Trophoblast cell (in vitro differentiated cells and primary cell): ENCODE measurements at regions not wholly inside any gene's neighbourhood (a gene's known extent, or its start where the extent isn't known, plus 50 kb on each side); places are given as distances from the start of the nearest gene placed in this dataset.

Experiments used
- DNase-seq, 2 donors: peaks; one replicate each; pipeline ENCODE4 v3.0.0-alpha.2; 2016
- H2AFZ ChIP-seq: 2 replicates; pipeline ENCODE4 v1.6.1; 2013; ENCODE audit warnings: low read length, moderate library complexity, mild to moderate bottlenecking; ENCODE audit not compliant: insufficient read depth, poor library complexity
- H2AK5ac ChIP-seq: 2 replicates; pipeline ENCODE4 v1.6.1; 2013; ENCODE audit warnings: mild to moderate bottlenecking, low read length
- H2BK120ac ChIP-seq: 2 replicates; pipeline ENCODE4 v1.6.1; 2013; ENCODE audit warnings: low read length, mild to moderate bottlenecking, moderate library complexity; ENCODE audit not compliant: insufficient read depth, poor library complexity
- H2BK12ac ChIP-seq: 2 replicates; pipeline ENCODE4 v1.6.1; 2013; ENCODE audit warnings: mild to moderate bottlenecking, low read length, moderate library complexity
- H2BK5ac ChIP-seq: 2 replicates; pipeline ENCODE4 v1.6.1; 2013; ENCODE audit warnings: low read length, low read depth, moderate library complexity, mild to moderate bottlenecking; ENCODE audit not compliant: poor library complexity
- H3K14ac ChIP-seq: 2 replicates; pipeline ENCODE4 v1.6.1; 2013; ENCODE audit warnings: mild to moderate bottlenecking, low read length
- H3K18ac ChIP-seq: 2 replicates; pipeline ENCODE4 v1.6.1; 2013; ENCODE audit warnings: mild to moderate bottlenecking, low read length
- H3K23ac ChIP-seq: 2 replicates; pipeline ENCODE4 v1.6.1; 2013; ENCODE audit warnings: low read length
- H3K27ac ChIP-seq: 2 replicates; pipeline ENCODE4 v1.5.1; 2013; ENCODE audit warnings: low read depth, mild to moderate bottlenecking, inconsistent platforms, low read length, moderate library complexity
- H3K27me3 ChIP-seq: 2 replicates; pipeline ENCODE4 v1.6.1; 2013; ENCODE audit warnings: inconsistent platforms, mild to moderate bottlenecking, low read length, moderate library complexity; ENCODE audit not compliant: insufficient read depth
- H3K36me3 ChIP-seq, 2 experiments: 1 replicate in 1 of 2; 2 replicates in 1 of 2; pipeline ENCODE4 v1.6.1; 2013; ENCODE audit warnings: low read length in 2 of 2, mild to moderate bottlenecking in 2 of 2, moderate library complexity in 1 of 2; ENCODE audit not compliant: insufficient read depth in 2 of 2, control insufficient read depth in 1 of 2
- H3K4ac ChIP-seq: 2 replicates; pipeline ENCODE4 v1.6.1; 2013; ENCODE audit warnings: low read depth, mild to moderate bottlenecking, low read length, moderate library complexity
- H3K4me1 ChIP-seq, 2 experiments: 1 replicate in 1 of 2; 2 replicates in 1 of 2; pipeline ENCODE4 v1.6.1; 2013; ENCODE audit warnings: low read length in 2 of 2, mild to moderate bottlenecking in 2 of 2, moderate library complexity in 1 of 2; ENCODE audit not compliant: insufficient read depth in 2 of 2, control insufficient read depth in 1 of 2
- H3K4me2 ChIP-seq: 2 replicates; pipeline ENCODE4 v1.6.1; 2013; ENCODE audit warnings: inconsistent platforms, mild to moderate bottlenecking, low read length, moderate library complexity
- H3K4me3 ChIP-seq: 2 replicates; pipeline ENCODE4 v1.5.1; 2013; ENCODE audit warnings: mild to moderate bottlenecking, low read depth, low read length, inconsistent platforms
- H3K79me1 ChIP-seq: one replicate; pipeline ENCODE4 v1.6.1; 2013; ENCODE audit warnings: low read length
- H3K79me2 ChIP-seq: 2 replicates; pipeline ENCODE4 v1.6.1; 2013; ENCODE audit warnings: low read length, mild to moderate bottlenecking; ENCODE audit not compliant: control insufficient read depth, insufficient read depth, poor library complexity
- H3K9ac ChIP-seq: 2 replicates; pipeline ENCODE4 v1.6.1; 2013; ENCODE audit warnings: mild to moderate bottlenecking, low read length
- H3K9me3 ChIP-seq: 2 replicates; pipeline ENCODE4 v1.6.1; 2013; ENCODE audit warnings: low read depth, mild to moderate bottlenecking, control low read depth, inconsistent platforms, low read length; ENCODE audit not compliant: insufficient read depth
- H4K12ac ChIP-seq: 2 replicates; pipeline ENCODE4 v1.6.1; 2013; ENCODE audit warnings: low read depth, mild to moderate bottlenecking, low read length, moderate library complexity
- H4K8ac ChIP-seq: 2 replicates; pipeline ENCODE4 v1.6.1; 2013; ENCODE audit warnings: low read depth, mild to moderate bottlenecking, low read length, moderate library complexity
- H4K91ac ChIP-seq: one replicate; pipeline ENCODE4 v1.6.1; 2013; ENCODE audit warnings: low read depth, mild to moderate bottlenecking, low read length, moderate library complexity
- WGBS: extraction: QIAGEN DNeasy Blood & Tissue Kit; methylation state at CpG from one replicate; pipeline ENCODE4 v1.1.7; 2013; ENCODE audit warnings: missing lambda C conversion rate; ENCODE audit not compliant: insufficient read length, insufficient coverage; ENCODE audit errors: extremely low coverage; 5-methylcytosine and 5-hydroxymethylcytosine counted together

DNA sequence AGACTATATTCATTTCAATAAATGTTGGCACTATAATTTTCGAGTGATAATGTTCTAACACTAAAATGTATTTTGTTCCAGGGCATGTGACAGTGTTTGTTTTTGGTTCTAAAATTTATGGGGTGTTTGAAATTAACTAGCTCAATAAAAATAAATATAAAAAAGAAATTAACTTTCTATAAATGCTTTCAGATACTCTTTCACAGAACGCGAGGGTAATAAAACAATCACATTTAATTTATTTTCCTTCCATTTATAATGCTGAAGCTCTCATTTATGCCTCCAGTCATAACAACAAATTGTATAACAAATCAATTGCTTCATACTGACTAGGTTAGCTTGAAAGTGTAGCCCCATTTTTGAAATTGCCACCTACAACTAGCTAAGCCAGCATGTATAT is 122.4 kb upstream of the GPM6A start:
- no peak overlapping the region for H2AFZ ChIP-seq
- no peak overlapping the region for H3K9ac ChIP-seq
- no peak overlapping the region for H3K27ac ChIP-seq
- no peak for DNase-seq
- WGBS = no CpG with 5 or more reads among the region's 3 CpGs
- no peak overlapping the region for H2BK12ac ChIP-seq
- no peak overlapping the region for H2AK5ac ChIP-seq
- no peak overlapping the region for H4K91ac ChIP-seq
- H3K4me3 ChIP-seq = no peak overlapping the region
- no peak overlapping the region for H3K18ac ChIP-seq
- H2BK5ac ChIP-seq = no peak overlapping the region
- H3K79me1 ChIP-seq = no peaks in the 10 kb centered on the region
- H3K4me2 ChIP-seq = no peak overlapping the region
- no peak overlapping the region for H3K14ac ChIP-seq
- no peak overlapping the region for H4K8ac ChIP-seq
- H4K12ac ChIP-seq = no peak overlapping the region
- H3K36me3 ChIP-seq = no peaks in the 10 kb centered on the region
- no peaks in the 10 kb centered on the region for H3K27me3 ChIP-seq
- H3K4me1 ChIP-seq = no peaks in the 10 kb centered on the region
- no peak overlapping the region for H2BK120ac ChIP-seq
- no peak overlapping the region for H3K4ac ChIP-seq
- no peaks in the 10 kb centered on the region for H3K79me2 ChIP-seq
- no peaks in the 10 kb centered on the region for H3K9me3 ChIP-seq
- H3K23ac ChIP-seq = no peak overlapping the region

DNA sequence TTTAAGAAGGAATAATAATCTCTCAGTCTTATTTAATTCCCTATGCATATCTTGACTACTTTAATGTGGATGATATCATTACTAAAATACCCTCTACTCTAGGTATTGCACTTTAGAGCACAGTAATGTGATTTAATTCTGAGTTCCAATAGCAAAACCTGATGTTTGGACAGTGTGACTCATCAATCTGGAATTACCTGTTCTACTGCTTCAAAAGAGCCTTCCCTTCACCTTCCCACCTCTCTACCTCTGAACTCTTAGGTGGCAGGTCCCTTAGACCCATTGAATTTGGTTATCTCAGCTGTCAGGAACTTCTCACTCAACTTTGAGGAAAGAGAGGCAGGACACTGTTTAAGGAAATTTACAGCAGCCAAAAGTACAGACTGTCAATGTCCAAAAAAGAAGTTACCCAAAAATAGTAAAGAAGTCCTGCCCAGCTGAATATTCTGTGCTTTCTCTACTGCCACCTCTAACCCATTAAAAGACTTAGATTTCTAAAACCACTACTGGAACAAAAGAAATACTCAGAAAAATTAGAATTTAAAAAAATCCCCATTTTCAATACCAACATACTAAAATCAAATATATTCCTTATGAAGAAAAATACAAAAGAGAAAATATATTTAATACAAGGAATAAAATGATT is 123.1 kb upstream of the GPM6A start:
- H2BK5ac ChIP-seq = no peak overlapping the region
- H3K79me2 ChIP-seq = no peaks in the 10 kb centered on the region
- H3K18ac ChIP-seq = no peak overlapping the region
- no peaks in the 10 kb centered on the region for H3K27me3 ChIP-seq
- H3K14ac ChIP-seq = no peak overlapping the region
- no peak overlapping the region for H3K4ac ChIP-seq
- no peaks in the 10 kb centered on the region for H3K79me1 ChIP-seq
- H2BK12ac ChIP-seq = no peak overlapping the region
- H3K4me3 ChIP-seq = no peak overlapping the region
- H2BK120ac ChIP-seq = no peak overlapping the region
- no peak overlapping the region for H3K23ac ChIP-seq
- H4K12ac ChIP-seq = no peak overlapping the region
- H2AK5ac ChIP-seq = no peak overlapping the region
- no peak overlapping the region for H3K27ac ChIP-seq
- H3K4me2 ChIP-seq = peak overlapping the region; percentile 4
- no peak overlapping the region for H3K9ac ChIP-seq
- H4K91ac ChIP-seq = no peak overlapping the region
- H3K4me1 ChIP-seq = no peaks in the 10 kb centered on the region
- peak; percentile 10 to 61 for DNase-seq
- H4K8ac ChIP-seq = no peak overlapping the region
- no peaks in the 10 kb centered on the region for H3K36me3 ChIP-seq
- H3K9me3 ChIP-seq = no peaks in the 10 kb centered on the region
- no peak overlapping the region for H2AFZ ChIP-seq

DNA sequence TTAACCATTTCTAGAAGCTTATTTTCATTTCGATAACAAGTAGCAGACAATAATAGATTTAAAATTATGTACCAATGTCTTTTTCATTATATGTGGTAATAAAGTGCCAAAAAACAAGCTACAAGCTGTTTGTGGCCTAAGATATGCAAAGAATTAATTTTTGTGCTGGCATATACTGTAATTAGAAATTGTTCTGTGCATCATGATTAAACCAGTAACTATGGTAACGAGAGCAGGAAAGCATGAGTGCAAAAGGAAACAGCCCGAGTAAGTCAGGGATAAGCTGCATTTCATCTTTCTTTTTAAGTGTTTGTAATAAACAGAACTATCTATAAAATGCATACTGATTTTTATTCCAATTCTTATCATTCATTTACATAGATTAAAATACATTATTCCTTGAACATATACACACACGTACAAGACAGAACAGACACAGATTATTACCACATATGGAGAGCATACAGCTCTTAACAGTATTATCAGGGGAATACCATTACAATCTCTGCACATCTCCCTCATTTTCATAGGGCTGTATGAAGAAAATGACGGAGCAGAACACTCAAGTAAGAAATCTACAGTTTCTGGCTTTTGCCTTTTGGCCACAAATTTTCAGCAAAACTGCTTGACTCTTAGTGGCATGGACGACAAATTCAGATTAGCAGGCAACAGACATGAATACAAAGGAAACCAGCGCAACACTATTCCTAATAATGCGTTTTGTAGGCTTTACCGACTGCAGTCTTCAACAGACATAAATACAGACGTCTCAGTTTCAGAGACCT is 121.3 kb upstream of the WDR17 start:
- Histone ChIP-seq H3K36me3 (no peaks in the 10 kb centered on the region), H4K8ac (no peak overlapping the region), H4K91ac (no peak overlapping the region), H3K79me2 (no peaks in the 10 kb centered on the region), H3K9me3 (no peaks in the 10 kb centered on the region), H2BK12ac (no peak overlapping the region), H2BK5ac (no peak overlapping the region), H3K9ac (no peak overlapping the region), H3K4ac (no peak overlapping the region), H3K4me1 (no peaks in the 10 kb centered on the region), H3K18ac (no peak overlapping the region), H4K12ac (no peak overlapping the region), H2BK120ac (no peak overlapping the region), H3K23ac (no peak overlapping the region), H3K27ac (no peak overlapping the region), H2AK5ac (no peak overlapping the region), H3K4me2 (no peak overlapping the region), H2AFZ (no peak overlapping the region), H3K4me3 (no peak overlapping the region), H3K27me3 (no peaks in the 10 kb centered on the region), H3K14ac (no peak overlapping the region), H3K79me1 (no peaks in the 10 kb centered on the region)
- no CpG with 5 or more reads among the region's 10 CpGs for WGBS
- no peak for DNase-seq

DNA sequence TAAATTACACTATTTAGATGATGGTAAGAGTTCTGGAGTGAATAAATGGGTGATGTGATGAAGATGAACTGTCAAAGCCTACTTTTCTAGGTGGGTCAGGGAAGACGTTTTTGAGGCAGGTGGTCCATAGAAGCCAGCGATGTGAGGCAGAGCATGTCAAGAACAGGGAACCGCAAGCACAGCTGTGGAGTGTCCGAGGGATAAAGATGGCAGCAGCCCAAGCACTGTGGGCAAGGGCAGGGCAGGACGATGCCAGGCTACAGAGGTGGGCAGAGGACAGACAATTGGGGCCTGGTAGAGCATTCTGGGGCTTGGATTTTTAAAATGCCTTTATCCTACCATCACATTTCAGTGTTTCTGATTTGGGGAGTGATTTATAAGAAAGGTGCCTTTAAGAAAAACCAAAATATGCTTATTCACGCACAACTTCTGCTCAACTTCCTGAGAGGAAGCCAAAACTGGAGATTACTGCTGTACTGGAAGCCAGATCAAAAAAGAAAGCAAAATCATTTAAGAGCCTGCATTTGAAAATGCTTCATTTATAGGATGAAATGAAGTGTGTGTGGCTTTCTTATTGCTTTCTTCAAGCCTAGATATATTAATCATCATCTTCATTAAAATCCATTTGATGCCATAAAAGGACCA is 119.0 kb upstream of the WDR17 start:
- Histone ChIP-seq H3K36me3 (no peaks in the 10 kb centered on the region), H4K91ac (no peak overlapping the region), H3K79me1 (no peaks in the 10 kb centered on the region), H3K4me3 (no peak overlapping the region), H3K9me3 (no peaks in the 10 kb centered on the region), H3K18ac (no peak overlapping the region), H2AFZ (no peak overlapping the region), H2BK12ac (no peak overlapping the region), H3K27ac (no peak overlapping the region), H3K14ac (no peak overlapping the region), H2BK5ac (no peak overlapping the region), H4K8ac (no peak overlapping the region), H2AK5ac (no peak overlapping the region), H3K27me3 (no peaks in the 10 kb centered on the region), H4K12ac (no peak overlapping the region), H3K9ac (no peak overlapping the region), H2BK120ac (no peak overlapping the region), H3K4me2 (no peak overlapping the region), H3K79me2 (no peaks in the 10 kb centered on the region), H3K4ac (no peak overlapping the region), H3K23ac (no peak overlapping the region), H3K4me1 (no peaks in the 10 kb centered on the region)
- WGBS = no CpG with 5 or more reads among the region's 6 CpGs
- DNase-seq = no peak
